Fibroblast of lung (primary cell): ENCODE measurements at regions not wholly inside any gene's neighbourhood (a gene's known extent, or its start where the extent isn't known, plus 50 kb on each side); places are given as distances from the start of the nearest gene placed in this dataset.

Experiments used
- CTCF ChIP-seq, 2 donors: IDR thresholded peaks in 1 of 2; conservative IDR thresholded peaks in 1 of 2; 1 replicate in 1 of 2; 2 replicates in 1 of 2; pipeline ENCODE4 v1.5.1; 2011 to 2012; ENCODE audit warnings: low read length in 2 of 2, control low read depth in 1 of 2, inconsistent platforms in 1 of 2, low read depth in 1 of 2, mild to moderate bottlenecking in 1 of 2
- EZH2 ChIP-seq: IDR thresholded peaks from 2 replicates; pipeline ENCODE4 v1.5.1; 2012; ENCODE audit warnings: low read length, control low read depth, mild to moderate bottlenecking; ENCODE audit errors: missing control alignments

GRCh38 chr12:128040971-128041370 is 226.0 kb upstream of the TMEM132C start:
- TF ChIP-seq CTCF (conservative IDR thresholded peaks at IDR 0.05 in 1 of 2, IDR thresholded peaks at IDR 0.05 in 1 of 2; ENCODE audit: low read depth in 1 of 2, low read length in 2 of 2) (no peak), EZH2 (no peak)
